ENCODE measurements at regions not wholly inside any gene's neighbourhood (a gene's known extent, or its start where the extent isn't known, plus 50 kb on each side); places are given as distances from the start of the nearest gene placed in this dataset.

- TF ChIP-seq CTCF (IDR thresholded peaks at IDR 0.05), result no peak
- no peak for TF ChIP-seq POLR2A (IDR thresholded peaks at IDR 0.05)
- no peak for TF ChIP-seq POLR2AphosphoS5 (IDR thresholded peaks at IDR 0.05)
- Histone ChIP-seq H3K36me3 (no peaks in the 10 kb centered on the region), H3K27ac (peak overlapping the region in 1 of 2 donors; percentile 7), H3K4me1 (replicated peaks) (no peaks in the 10 kb centered on the region), H3K4me3 (no peak overlapping the region), H3K27me3 (replicated peaks; ENCODE audit: insufficient read depth) (no peaks in the 10 kb centered on the region), H3K9me3 (no peaks in the 10 kb centered on the region)
- DNase-seq (ENCODE audit: low spot score), result no peak
- intact Hi-C loops (cut with DNase I), result no loop called here
- 43% methylated on average over 2 of the region's 2 CpGs for WGBS
These were observed 199.3 kb upstream of the PWP1 start for GRCh38 chr12:107486140-107486892.

GRCh38 chr12:107487011-107487680 is 198.5 kb upstream of the PWP1 start:
- Histone ChIP-seq H3K27ac (peak overlapping the region in 1 of 2 donors; percentile 7), H3K4me3 (no peak overlapping the region), H3K27me3 (replicated peaks; ENCODE audit: insufficient read depth) (no peaks in the 10 kb centered on the region), H3K36me3 (no peaks in the 10 kb centered on the region), H3K9me3 (no peaks in the 10 kb centered on the region), H3K4me1 (replicated peaks) (no peaks in the 10 kb centered on the region)
- 66% methylated on average over 2 of the region's 2 CpGs for WGBS
- peak; percentile 44 for DNase-seq (ENCODE audit: low spot score)
- TF ChIP-seq POLR2AphosphoS5 (IDR thresholded peaks at IDR 0.05) (peak; percentile 66), CTCF (IDR thresholded peaks at IDR 0.05) (no peak)
- intact Hi-C loops (cut with DNase I), result no loop called here

DNA sequence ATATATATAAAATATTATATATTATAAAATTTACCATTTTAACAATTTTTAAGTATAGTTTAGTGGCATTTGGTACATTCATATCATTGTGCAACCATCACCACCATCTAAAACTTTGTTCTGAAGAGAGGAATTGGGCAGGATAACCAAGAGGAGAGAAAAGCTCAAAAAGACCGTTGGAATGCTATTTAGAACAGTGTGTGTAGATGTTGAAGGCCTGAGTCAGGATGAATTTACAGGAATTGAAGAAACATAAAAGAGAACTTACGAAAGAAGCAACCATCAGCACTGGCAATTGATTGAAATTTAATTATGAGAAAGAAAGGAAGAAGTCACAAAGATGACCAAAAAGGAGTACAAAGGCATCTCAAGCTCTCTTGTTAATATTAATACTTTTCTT is 196.9 kb upstream of the PWP1 start:
- intact Hi-C loops (cut with DNase I), result no loop called here
- no peaks in the 10 kb centered on the region for H3K36me3 ChIP-seq
- H3K9me3 ChIP-seq, result no peaks in the 10 kb centered on the region
- WGBS, result 82% methylated on average over 2 of the region's 2 CpGs
- no peaks in the 10 kb centered on the region for H3K27me3 ChIP-seq (replicated peaks; ENCODE audit: insufficient read depth)
- no peak for DNase-seq (ENCODE audit: low spot score)
- no peak overlapping the region for H3K27ac ChIP-seq
- no peaks in the 10 kb centered on the region for H3K4me1 ChIP-seq (replicated peaks)
- TF ChIP-seq CTCF (IDR thresholded peaks at IDR 0.05) (no peak), POLR2A (IDR thresholded peaks at IDR 0.05) (no peak)
- no peak overlapping the region for H3K4me3 ChIP-seq

DNA sequence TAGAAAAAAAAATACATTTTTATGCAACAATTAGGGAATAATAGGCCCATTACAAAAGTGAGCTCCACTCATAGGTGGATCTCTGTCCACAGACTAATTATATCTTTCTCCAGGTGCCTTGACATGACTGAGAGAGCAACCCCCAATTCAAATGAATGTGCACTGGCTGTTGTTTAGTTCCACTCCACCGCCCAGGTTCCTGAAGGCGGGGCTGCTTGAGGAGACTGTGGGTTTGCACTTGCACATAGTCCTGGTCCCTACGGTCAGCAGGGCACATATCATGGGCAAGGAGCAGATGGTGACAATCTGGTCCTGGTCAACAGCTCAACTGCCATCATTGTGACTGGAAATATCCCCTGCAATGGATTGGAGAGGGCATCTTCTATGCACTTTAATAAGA is 195.6 kb upstream of the PWP1 start:
- intact Hi-C loops (cut with DNase I), result no loop called here

More for the DNA sequence above, 195.6 kb upstream of the PWP1 start:
- H3K4me1 ChIP-seq (replicated peaks), result no peaks in the 10 kb centered on the region
- H3K9me3 ChIP-seq, result no peaks in the 10 kb centered on the region
- no peak overlapping the region for H3K4me3 ChIP-seq
- no peaks in the 10 kb centered on the region for H3K36me3 ChIP-seq
- no peak for DNase-seq (ENCODE audit: low spot score)
- no peak for TF ChIP-seq CTCF (IDR thresholded peaks at IDR 0.05)
- no peak for TF ChIP-seq POLR2A (IDR thresholded peaks at IDR 0.05)
- no peak for TF ChIP-seq POLR2AphosphoS5 (IDR thresholded peaks at IDR 0.05)
- 95% methylated on average over 3 of the region's 3 CpGs for WGBS
- H3K27ac ChIP-seq, result no peak overlapping the region
- H3K27me3 ChIP-seq (replicated peaks; ENCODE audit: insufficient read depth), result no peaks in the 10 kb centered on the region
